H1 (cell line): ENCODE measurements at regions not wholly inside any gene's neighbourhood (a gene's known extent, or its start where the extent isn't known, plus 50 kb on each side); places are given as distances from the start of the nearest gene placed in this dataset.
"Not testable (repeated sequence)": the region's sequence is repeated elsewhere in the genome, so short reads cannot be mapped to it uniquely, and the experiment has no call there.

ENCODE experiments used
- ATF3 ChIP-seq: IDR thresholded peaks from 2 replicates; pipeline ENCODE4 v1.6.1; 2011; ENCODE audit warnings: low read depth, mild to moderate bottlenecking, low read length; ENCODE audit not compliant: insufficient read depth
- CTCF ChIP-seq, 3 experiments: IDR thresholded peaks; 1 replicate in 2 of 3; 2 replicates in 1 of 3; pipeline versions ENCODE4 v1.5.1 to v1.6.1; 2011; ENCODE audit warnings: low read length in 3 of 3, mild to moderate bottlenecking in 3 of 3, inconsistent platforms in 2 of 3, low read depth in 1 of 3, moderate library complexity in 1 of 3; ENCODE audit not compliant: insufficient read depth in 1 of 3; ENCODE audit errors: control extremely low read depth in 1 of 3
- EP300 ChIP-seq, 2 experiments: IDR thresholded peaks; 1 replicate in 1 of 2; 2 replicates in 1 of 2; pipeline ENCODE4 v1.6.1; 2011 to 2012; ENCODE audit warnings: low read depth in 2 of 2, low read length in 2 of 2, mild to moderate bottlenecking in 2 of 2, borderline replicate concordance in 1 of 2, inconsistent platforms in 1 of 2, moderate library complexity in 1 of 2
- HDAC2 ChIP-seq, 2 experiments: fragments of 300-600 bp in 1 of 2; sonication (generic) in 1 of 2; IDR thresholded peaks; 2 replicates each; pipeline ENCODE4 v1.6.1; 2011 to 2012; ENCODE audit warnings: low read depth in 2 of 2, low read length in 2 of 2, mild to moderate bottlenecking in 2 of 2, moderate library complexity in 2 of 2, borderline replicate concordance in 1 of 2, inconsistent platforms in 1 of 2
- JUN ChIP-seq: IDR thresholded peaks from 2 replicates; pipeline ENCODE4 v1.6.1; 2011; ENCODE audit warnings: low read depth, mild to moderate bottlenecking, improper control_type of control experiment, low read length
- KDM5A ChIP-seq: fragments of 200-600 bp; IDR thresholded peaks from 2 replicates; pipeline ENCODE4 v1.7.1; 2012; ENCODE audit warnings: mild to moderate bottlenecking, low read length, inconsistent platforms, mixed read lengths
- MAFK ChIP-seq: IDR thresholded peaks from 2 replicates; pipeline ENCODE4 v1.6.1; 2012; ENCODE audit warnings: low read depth, mild to moderate bottlenecking, improper control_type of control experiment, low read length
- MAX ChIP-seq: IDR thresholded peaks from 2 replicates; pipeline ENCODE4 v1.6.1; 2012; ENCODE audit warnings: inconsistent platforms
- POLR2A ChIP-seq, 2 experiments: IDR thresholded peaks; 1 replicate in 1 of 2; 2 replicates in 1 of 2; pipeline ENCODE4 v1.6.1; 2011; ENCODE audit warnings: low read depth in 2 of 2, low read length in 2 of 2, mild to moderate bottlenecking in 2 of 2; ENCODE audit errors: control extremely low read depth in 1 of 2
- POLR2AphosphoS5 ChIP-seq: IDR thresholded peaks from 2 replicates; pipeline ENCODE4 v1.6.1; 2011; ENCODE audit warnings: low read depth, low read length
- SAP30 ChIP-seq: fragments of 300-600 bp; sonication (generic); IDR thresholded peaks from 2 replicates; pipeline ENCODE4 v1.7.1; 2012; ENCODE audit warnings: low read length, moderate library complexity, mild to moderate bottlenecking, inconsistent platforms; ENCODE audit not compliant: insufficient read depth, insufficient replicate concordance
- SP2 ChIP-seq: IDR thresholded peaks from 2 replicates; pipeline ENCODE4 v1.6.1; 2012; ENCODE audit warnings: mild to moderate bottlenecking, low read length, inconsistent platforms
- TAF7 ChIP-seq: optimal IDR thresholded peaks from 2 replicates; pipeline ENCODE3; 2011; ENCODE audit warnings: low read depth, mild to moderate bottlenecking, inconsistent platforms, low read length, moderate library complexity, borderline replicate concordance
- TEAD4 ChIP-seq: IDR thresholded peaks from 2 replicates; pipeline ENCODE4 v1.6.1; 2012; ENCODE audit warnings: low read depth, low read length, inconsistent platforms, mixed read lengths

GRCh38 chr4:87919304-87919703 is 56.2 kb upstream of the SPP1 start:
- not testable (repeated sequence) for TF ChIP-seq HDAC2 (IDR thresholded peaks at IDR 0.05; ENCODE audit: borderline replicate concordance in 1 of 2, low read depth in 2 of 2, low read length in 2 of 2); MAFK; JUN; CTCF (IDR thresholded peaks at IDR 0.05; ENCODE audit: control extremely low read depth in 1 of 3, insufficient read depth in 1 of 3, low read depth in 1 of 3, low read length in 3 of 3); KDM5A; POLR2AphosphoS5; MAX; POLR2A (IDR thresholded peaks at IDR 0.05; ENCODE audit: control extremely low read depth in 1 of 2, low read depth in 2 of 2, low read length in 2 of 2); EP300 (IDR thresholded peaks at IDR 0.05; ENCODE audit: borderline replicate concordance in 1 of 2, low read depth in 2 of 2, low read length in 2 of 2); ATF3; TAF7; SAP30; SP2; TEAD4
